GM21381 (cell line): ENCODE measurements at regions not wholly inside any gene's neighbourhood (a gene's known extent, or its start where the extent isn't known, plus 50 kb on each side); places are given as distances from the start of the nearest gene placed in this dataset.

Experiments
- ATAC-seq: cut with Tn5 transposase; IDR thresholded peaks from one replicate; pipeline ENCODE4 v1.9.1; 2021; ENCODE audit warnings: mild to moderate bottlenecking, moderate library complexity; ENCODE audit not compliant: unreplicated experiment

- ATAC-seq = no peak
Measured at GRCh38 chr4:4695497-4695896, 153.6 kb upstream of the STX18 start.

- no peak for ATAC-seq
Measured at GRCh38 chr4:4694827-4695226, 153.0 kb upstream of the STX18 start.

- no peak for ATAC-seq
Measured at GRCh38 chr4:4694296-4694772, 152.5 kb upstream of the STX18 start.

- ATAC-seq = no peak
Measured at GRCh38 chr4:4693755-4694295, 152.0 kb upstream of the STX18 start.

GRCh38 chr4:4693258-4693657 is 151.4 kb upstream of the STX18 start:
- no peak for ATAC-seq

GRCh38 chr4:4690854-4691253 is 149.0 kb upstream of the STX18 start:
- ATAC-seq = no peak

- ATAC-seq = peak; percentile 86
Measured at GRCh38 chr4:4689694-4690440, 148.0 kb upstream of the STX18 start.

GRCh38 chr4:4687935-4688727 is 146.3 kb upstream of the STX18 start:
- ATAC-seq = no peak

- no peak for ATAC-seq
Measured at GRCh38 chr4:4687100-4687499, 145.3 kb upstream of the STX18 start.

- no peak for ATAC-seq
Measured at GRCh38 chr4:4685810-4686795, 144.3 kb upstream of the STX18 start.

- no peak for ATAC-seq
Measured at GRCh38 chr4:4681653-4682052, 139.8 kb upstream of the STX18 start.

GRCh38 chr4:4680758-4681157 is 138.9 kb upstream of the STX18 start:
- no peak for ATAC-seq

- ATAC-seq = no peak
Measured at GRCh38 chr4:4680243-4680642, 138.4 kb upstream of the STX18 start.

- no peak for ATAC-seq
Measured at GRCh38 chr4:4677556-4678522, 136.0 kb upstream of the STX18 start.

GRCh38 chr4:4675641-4676040 is 133.8 kb upstream of the STX18 start:
- no peak for ATAC-seq

- ATAC-seq = no peak
Measured at GRCh38 chr4:4675051-4675581, 133.3 kb upstream of the STX18 start.

GRCh38 chr4:4673070-4673469 is 131.2 kb upstream of the STX18 start:
- no peak for ATAC-seq

GRCh38 chr4:4672402-4672801 is 130.6 kb upstream of the STX18 start:
- ATAC-seq = no peak

- no peak for ATAC-seq
Measured at GRCh38 chr4:4671774-4672349, 130.0 kb upstream of the STX18 start.
